Rectal smooth muscle tissue (tissue), 1 donor: ENCODE measurements at regions not wholly inside any gene's neighbourhood (a gene's known extent, or its start where the extent isn't known, plus 50 kb on each side); places are given as distances from the start of the nearest gene placed in this dataset.

ENCODE experiments used
- H3K27ac ChIP-seq: one replicate; pipeline ENCODE4 v1.7.0; 2013; ENCODE audit warnings: low read depth, low read length, inconsistent platforms
- H3K27me3 ChIP-seq: one replicate; pipeline ENCODE4 v1.7.0; 2013; ENCODE audit warnings: low read length; ENCODE audit not compliant: control insufficient read depth, insufficient read depth
- H3K36me3 ChIP-seq: one replicate; pipeline ENCODE4 v1.7.0; 2013; ENCODE audit warnings: low read length; ENCODE audit not compliant: control insufficient read depth, insufficient read depth
- H3K4me1 ChIP-seq: one replicate; pipeline ENCODE4 v1.7.0; 2013; ENCODE audit warnings: low read length; ENCODE audit not compliant: control insufficient read depth, insufficient read depth
- H3K4me3 ChIP-seq: one replicate; pipeline ENCODE4 v1.7.0; 2013; ENCODE audit warnings: low read length
- H3K9ac ChIP-seq: one replicate; pipeline ENCODE4 v1.7.0; 2013; ENCODE audit warnings: low read length

- H3K4me1 ChIP-seq, result no peaks in the 10 kb centered on the region
- H3K4me3 ChIP-seq, result no peak overlapping the region
- H3K9ac ChIP-seq, result no peak overlapping the region
- no peak overlapping the region for H3K27ac ChIP-seq
- H3K27me3 ChIP-seq, result no peaks in the 10 kb centered on the region
- no peaks in the 10 kb centered on the region for H3K36me3 ChIP-seq
These were observed 54.5 kb upstream of the FAM78B start for GRCh38 chr1:166221316-166221715.

DNA sequence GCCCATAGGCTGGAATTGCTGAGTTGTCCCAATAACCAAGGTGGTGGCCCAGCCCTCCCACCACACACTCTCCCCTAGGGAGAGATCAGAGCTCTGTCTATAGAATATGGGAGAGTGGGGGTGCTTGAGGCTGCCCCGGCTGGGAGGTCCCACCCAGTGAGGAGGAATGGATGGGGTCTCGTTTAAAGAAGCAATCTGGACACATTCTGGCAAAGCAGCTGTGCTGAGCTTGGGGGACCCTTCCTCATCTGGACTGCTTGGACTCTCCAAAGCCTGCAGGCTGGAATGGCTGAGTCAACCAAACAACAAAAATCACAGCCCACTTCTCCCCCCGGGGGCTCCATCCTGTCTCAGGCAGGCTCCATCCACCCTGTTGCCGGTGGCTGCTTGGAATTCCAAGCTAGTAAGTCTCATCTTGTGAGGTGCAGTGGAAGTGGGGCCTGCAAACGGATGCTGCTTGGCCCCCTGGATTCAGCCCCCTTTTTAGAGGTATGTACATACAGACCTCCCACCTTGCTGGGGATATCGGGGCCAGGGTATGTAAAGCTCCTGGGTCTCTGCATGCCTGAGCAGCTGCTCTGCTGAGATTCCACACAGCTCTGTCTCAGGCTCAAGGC is 67.1 kb upstream of the FAM78B start:
- no peak overlapping the region for H3K27ac ChIP-seq
- H3K9ac ChIP-seq, result no peak overlapping the region
- H3K36me3 ChIP-seq, result no peaks in the 10 kb centered on the region
- no peak overlapping the region for H3K4me3 ChIP-seq
- H3K27me3 ChIP-seq, result no peaks in the 10 kb centered on the region
- no peaks in the 10 kb centered on the region for H3K4me1 ChIP-seq

GRCh38 chr1:166235728-166236127 is 68.9 kb upstream of the FAM78B start:
- no peaks in the 10 kb centered on the region for H3K4me1 ChIP-seq
- no peak overlapping the region for H3K27ac ChIP-seq
- no peaks in the 10 kb centered on the region for H3K27me3 ChIP-seq
- H3K36me3 ChIP-seq, result no peaks in the 10 kb centered on the region
- H3K9ac ChIP-seq, result no peak overlapping the region
- H3K4me3 ChIP-seq, result no peak overlapping the region

- no peak overlapping the region for H3K4me3 ChIP-seq
These were observed 70.9 kb upstream of the FAM78B start for GRCh38 chr1:166237675-166238074.

GRCh38 chr1:166253076-166253779 is 86.4 kb upstream of the FAM78B start:
- no peak overlapping the region for H3K9ac ChIP-seq
- no peak overlapping the region for H3K27ac ChIP-seq
- no peaks in the 10 kb centered on the region for H3K27me3 ChIP-seq
- no peaks in the 10 kb centered on the region for H3K4me1 ChIP-seq
- H3K36me3 ChIP-seq, result no peaks in the 10 kb centered on the region
- H3K4me3 ChIP-seq, result no peak overlapping the region

More at GRCh38 chr1:166237675-166238074, 70.9 kb upstream of the FAM78B start:
- Histone ChIP-seq H3K36me3 (no peaks in the 10 kb centered on the region), H3K27me3 (no peaks in the 10 kb centered on the region), H3K9ac (no peak overlapping the region), H3K27ac (no peak overlapping the region), H3K4me1 (no peaks in the 10 kb centered on the region)

DNA sequence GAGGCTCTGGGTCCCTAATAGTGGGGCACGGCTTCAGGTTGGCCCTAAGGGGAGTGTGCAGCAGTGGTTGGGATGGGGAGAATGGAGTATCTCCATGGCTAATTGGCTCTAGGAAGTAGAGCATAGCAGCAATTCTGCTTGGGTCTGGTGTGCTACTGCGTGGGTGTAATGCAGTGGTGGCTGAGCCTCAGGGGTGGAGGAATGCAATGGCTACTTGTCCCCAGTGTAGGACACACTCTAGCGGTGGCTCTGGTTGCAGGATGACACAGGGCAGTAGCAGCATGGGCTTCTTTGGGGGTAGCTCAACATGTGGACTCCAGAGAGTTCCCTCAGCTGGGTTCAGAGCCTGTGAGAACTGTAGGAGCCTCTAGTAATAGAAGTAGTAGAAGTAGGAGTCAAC is 91.2 kb upstream of the FAM78B start:
- no peaks in the 10 kb centered on the region for H3K36me3 ChIP-seq
- no peak overlapping the region for H3K27ac ChIP-seq
- H3K9ac ChIP-seq, result no peak overlapping the region
- H3K4me3 ChIP-seq, result no peak overlapping the region
- H3K27me3 ChIP-seq, result no peaks in the 10 kb centered on the region
- H3K4me1 ChIP-seq, result no peaks in the 10 kb centered on the region

DNA sequence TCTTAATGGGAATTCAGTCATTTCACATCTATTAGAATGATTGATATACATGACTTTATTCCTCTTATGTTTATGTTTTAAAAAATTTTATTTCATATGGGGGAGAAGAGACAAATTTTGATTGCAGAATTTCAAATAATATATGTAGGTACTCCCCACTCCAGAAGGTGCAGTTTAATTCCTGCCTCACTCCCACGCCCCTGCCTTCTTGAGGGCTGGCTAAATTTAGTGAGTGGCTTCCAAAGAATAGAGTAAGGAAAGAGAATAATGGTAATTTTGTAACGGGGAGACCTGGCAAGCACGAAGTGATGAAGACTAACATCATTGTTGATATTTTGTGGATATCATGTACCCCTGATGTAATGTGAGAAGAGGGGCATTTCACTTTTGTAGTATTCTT is 94.7 kb upstream of the FAM78B start:
- Histone ChIP-seq H3K9ac (no peak overlapping the region), H3K36me3 (no peaks in the 10 kb centered on the region), H3K27ac (no peak overlapping the region), H3K4me3 (no peak overlapping the region), H3K4me1 (no peaks in the 10 kb centered on the region), H3K27me3 (no peaks in the 10 kb centered on the region)

DNA sequence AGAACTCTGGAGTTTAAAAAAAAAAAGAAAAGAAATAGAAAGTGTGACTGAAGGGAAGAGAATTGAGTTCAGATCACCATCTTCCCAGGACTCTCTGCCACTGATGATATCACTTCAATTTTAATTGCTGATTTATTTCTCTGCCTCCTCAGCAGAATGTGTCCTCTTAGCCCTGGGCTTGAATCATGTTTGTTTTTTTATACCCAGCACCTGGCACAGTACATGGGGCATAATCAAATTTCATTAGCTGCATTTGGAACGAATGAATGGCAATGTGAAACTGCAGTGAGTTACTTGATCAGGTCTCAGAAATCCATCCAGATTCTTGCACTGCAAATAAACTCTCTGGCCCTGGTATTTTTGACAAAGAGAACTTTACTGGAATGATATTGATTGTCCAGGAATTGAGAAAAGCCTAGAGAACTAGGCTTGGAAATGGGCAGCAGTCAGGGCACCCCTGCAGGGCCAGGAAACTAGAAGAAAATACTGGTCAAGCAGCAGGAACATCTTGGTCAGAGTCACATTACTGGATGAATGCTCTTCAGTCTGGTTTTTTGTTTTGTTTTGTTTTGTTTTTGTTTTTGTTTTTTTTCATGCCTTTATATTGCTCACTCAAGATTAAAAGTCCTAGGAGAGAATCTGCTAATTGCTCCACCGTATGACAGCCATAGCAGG is 103.8 kb upstream of the FAM78B start:
- Histone ChIP-seq H3K4me1 (no peaks in the 10 kb centered on the region), H3K4me3 (no peak overlapping the region), H3K9ac (no peak overlapping the region), H3K36me3 (no peaks in the 10 kb centered on the region), H3K27me3 (no peaks in the 10 kb centered on the region), H3K27ac (no peak overlapping the region)

DNA sequence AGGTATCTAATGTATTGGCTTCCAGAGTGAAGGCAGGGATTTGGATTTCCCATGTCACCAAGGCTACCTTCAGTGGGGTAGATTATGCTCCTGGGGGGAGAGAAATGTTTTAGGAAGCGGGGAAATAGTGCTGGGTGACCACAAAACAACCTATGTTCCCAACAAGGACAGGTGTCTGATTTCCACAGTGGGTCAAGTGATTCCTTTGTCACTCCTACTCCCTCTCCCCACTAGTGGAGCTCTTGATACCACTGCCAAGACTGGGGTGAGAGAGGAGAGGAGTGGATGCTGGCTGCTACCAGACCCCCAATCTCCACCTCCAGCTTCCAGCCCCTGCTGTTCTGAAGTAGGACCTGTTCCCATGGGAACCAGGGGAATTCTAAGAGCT is 104.3 kb upstream of the FAM78B start:
- Histone ChIP-seq H3K27ac (no peak overlapping the region), H3K36me3 (no peaks in the 10 kb centered on the region), H3K4me3 (no peak overlapping the region), H3K9ac (no peak overlapping the region), H3K27me3 (no peaks in the 10 kb centered on the region), H3K4me1 (no peaks in the 10 kb centered on the region)

DNA sequence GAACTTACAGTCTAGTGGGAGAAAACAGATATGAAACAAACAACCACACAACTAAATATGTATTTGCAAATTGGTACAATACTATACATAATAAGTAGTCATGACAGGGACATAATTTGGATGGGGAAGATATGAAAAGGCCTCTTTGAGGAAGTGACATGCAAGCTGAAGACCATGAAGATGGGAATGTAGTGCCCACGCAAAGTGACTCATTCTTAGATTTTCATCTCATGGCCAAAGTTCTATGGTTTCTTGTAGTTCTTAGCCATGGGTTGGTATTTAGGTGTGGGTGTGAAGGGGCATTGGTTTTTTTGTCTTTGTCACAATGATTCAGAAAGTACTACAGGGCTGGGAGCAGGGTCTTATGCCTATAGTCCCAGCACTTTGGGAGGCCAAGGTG is 105.4 kb upstream of the FAM78B start:
- Histone ChIP-seq H3K4me3 (no peak overlapping the region), H3K36me3 (no peaks in the 10 kb centered on the region), H3K9ac (no peak overlapping the region), H3K27me3 (no peaks in the 10 kb centered on the region), H3K27ac (no peak overlapping the region), H3K4me1 (no peaks in the 10 kb centered on the region)

DNA sequence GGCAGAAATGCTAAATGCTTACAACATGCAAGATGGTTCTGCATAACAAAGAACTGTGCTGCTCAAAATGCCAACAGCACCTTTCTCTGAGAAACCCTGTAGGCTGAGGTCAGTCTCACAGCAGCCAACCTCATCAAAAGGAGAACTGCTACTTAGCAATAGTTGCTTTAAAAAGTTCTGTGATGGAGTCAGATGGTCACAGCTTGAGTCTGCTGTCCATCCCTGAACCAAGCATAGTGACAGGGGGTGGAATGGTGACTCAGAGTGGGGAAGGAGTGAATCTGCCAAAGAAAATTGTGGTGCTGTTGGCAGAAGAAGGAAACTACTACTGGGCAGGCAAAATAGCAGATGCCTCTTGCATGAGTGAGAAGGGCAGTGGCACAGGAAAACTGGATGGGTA is 106.0 kb upstream of the FAM78B start:
- H3K4me1 ChIP-seq, result no peaks in the 10 kb centered on the region
- H3K9ac ChIP-seq, result no peak overlapping the region
- no peak overlapping the region for H3K4me3 ChIP-seq
- H3K27me3 ChIP-seq, result no peaks in the 10 kb centered on the region
- H3K36me3 ChIP-seq, result no peaks in the 10 kb centered on the region
- H3K27ac ChIP-seq, result no peak overlapping the region

DNA sequence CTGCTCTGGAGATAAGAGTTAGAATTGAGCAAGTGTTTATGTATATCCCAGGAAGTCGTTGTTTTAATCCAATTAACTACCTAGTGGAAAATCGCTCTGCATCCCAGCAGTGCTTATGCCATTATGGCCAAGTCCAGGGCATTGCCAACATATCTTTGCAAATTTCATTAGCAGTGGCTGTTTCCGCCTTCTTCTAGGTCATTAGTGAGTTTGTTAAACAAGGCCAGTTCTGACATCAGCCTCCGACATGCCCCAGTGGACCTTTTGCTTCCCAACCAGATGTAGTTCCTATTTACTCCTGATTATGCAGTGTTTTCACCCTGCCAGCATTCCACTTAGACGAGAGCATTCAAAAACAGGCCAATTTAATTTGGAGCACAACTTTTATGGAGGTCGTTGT is 106.8 kb upstream of the FAM78B start:
- Histone ChIP-seq H3K36me3 (no peaks in the 10 kb centered on the region), H3K27ac (no peak overlapping the region), H3K27me3 (no peaks in the 10 kb centered on the region), H3K9ac (no peak overlapping the region), H3K4me1 (no peaks in the 10 kb centered on the region), H3K4me3 (no peak overlapping the region)
